Lower leg skin (tissue), 3 donors: ENCODE measurements at regions not wholly inside any gene's neighbourhood (a gene's known extent, or its start where the extent isn't known, plus 50 kb on each side); places are given as distances from the start of the nearest gene placed in this dataset.

Source experiments
- POLR2A ChIP-seq, 2 donors: fragments of 450-650 bp; IDR thresholded peaks; one replicate each; pipeline ENCODE4 v1.6.1; 2016 to 2017; ENCODE audit warnings: antibody characterized with exemption in 2 of 2, mild to moderate bottlenecking in 1 of 2, moderate library complexity in 1 of 2
- TF ChIP-seq, protein P1 (sequence below), 3 donors: fragments of 450-650 bp; IDR thresholded peaks; one replicate each; pipeline ENCODE4 v1.5.1; 2016; ENCODE audit warnings: antibody characterized with exemption in 3 of 3, mild to moderate bottlenecking in 3 of 3, moderate library complexity in 2 of 3

- TF ChIP-seq, protein P1, sequence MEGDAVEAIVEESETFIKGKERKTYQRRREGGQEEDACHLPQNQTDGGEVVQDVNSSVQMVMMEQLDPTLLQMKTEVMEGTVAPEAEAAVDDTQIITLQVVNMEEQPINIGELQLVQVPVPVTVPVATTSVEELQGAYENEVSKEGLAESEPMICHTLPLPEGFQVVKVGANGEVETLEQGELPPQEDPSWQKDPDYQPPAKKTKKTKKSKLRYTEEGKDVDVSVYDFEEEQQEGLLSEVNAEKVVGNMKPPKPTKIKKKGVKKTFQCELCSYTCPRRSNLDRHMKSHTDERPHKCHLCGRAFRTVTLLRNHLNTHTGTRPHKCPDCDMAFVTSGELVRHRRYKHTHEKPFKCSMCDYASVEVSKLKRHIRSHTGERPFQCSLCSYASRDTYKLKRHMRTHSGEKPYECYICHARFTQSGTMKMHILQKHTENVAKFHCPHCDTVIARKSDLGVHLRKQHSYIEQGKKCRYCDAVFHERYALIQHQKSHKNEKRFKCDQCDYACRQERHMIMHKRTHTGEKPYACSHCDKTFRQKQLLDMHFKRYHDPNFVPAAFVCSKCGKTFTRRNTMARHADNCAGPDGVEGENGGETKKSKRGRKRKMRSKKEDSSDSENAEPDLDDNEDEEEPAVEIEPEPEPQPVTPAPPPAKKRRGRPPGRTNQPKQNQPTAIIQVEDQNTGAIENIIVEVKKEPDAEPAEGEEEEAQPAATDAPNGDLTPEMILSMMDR (IDR thresholded peaks at IDR 0.05) = no peak
- TF ChIP-seq POLR2A (IDR thresholded peaks at IDR 0.05) = no peak
These were observed 404.7 kb downstream of the SOX2 start for GRCh38 chr3:182116386-182116785.
